Smooth muscle cell (in vitro differentiated cells): ENCODE measurements at regions not wholly inside any gene's neighbourhood (a gene's known extent, or its start where the extent isn't known, plus 50 kb on each side); places are given as distances from the start of the nearest gene placed in this dataset.

Source experiments
- DNase-seq: peaks from one replicate; lab custom pipeline; 2025; ENCODE audit not compliant: unreplicated experiment; lab: John Stamatoyannopoulos, UW
- H2AFZ ChIP-seq: fragments of 200-600 bp; sonication (generic); 2 replicates; pipeline ENCODE4 v1.6.0; 2016; ENCODE audit warnings: antibody characterized with exemption, low read depth, mild to moderate bottlenecking
- H3F3A ChIP-seq: fragments of 200-600 bp; sonication (generic); 2 replicates; pipeline ENCODE4 v1.6.0; 2017; ENCODE audit warnings: antibody characterized with exemption, low read depth
- H3K27ac ChIP-seq: fragments of 200-600 bp; sonication (generic); 2 replicates; pipeline ENCODE4 v1.5.1; 2016; ENCODE audit warnings: low read depth, mild to moderate bottlenecking
- H3K27me3 ChIP-seq: fragments of 200-600 bp; sonication (generic); 2 replicates; pipeline ENCODE4 v1.6.1; 2016; ENCODE audit warnings: low read depth, mild to moderate bottlenecking
- H3K36me3 ChIP-seq: fragments of 200-600 bp; sonication (generic); 2 replicates; pipeline ENCODE4 v1.5.1; 2016; ENCODE audit warnings: low read depth
- H3K4me1 ChIP-seq: fragments of 200-600 bp; sonication (generic); 2 replicates; pipeline ENCODE4 v1.5.1; 2016; ENCODE audit warnings: low read depth
- H3K4me2 ChIP-seq: fragments of 200-600 bp; sonication (generic); 2 replicates; pipeline ENCODE4 v1.6.0; 2016; ENCODE audit warnings: mild to moderate bottlenecking
- H3K4me3 ChIP-seq: fragments of 200-600 bp; sonication (generic); 2 replicates; pipeline ENCODE4 v1.5.1; 2016; ENCODE audit warnings: mild to moderate bottlenecking
- H3K79me2 ChIP-seq: fragments of 200-600 bp; sonication (generic); 2 replicates; pipeline ENCODE4 v1.6.0; 2016; ENCODE audit warnings: low read depth, mild to moderate bottlenecking
- H3K9ac ChIP-seq: fragments of 200-600 bp; sonication (generic); 2 replicates; pipeline ENCODE4 v1.6.0; 2016; ENCODE audit warnings: low read depth
- H3K9me3 ChIP-seq: fragments of 200-600 bp; sonication (generic); replicated peaks from 2 replicates; pipeline ENCODE4 v1.5.1; 2016; ENCODE audit warnings: low read depth
- H4K20me1 ChIP-seq: fragments of 200-600 bp; sonication (generic); 2 replicates; pipeline ENCODE4 v1.6.0; 2016; ENCODE audit warnings: low read depth
- CTCF ChIP-seq: fragments of 200-600 bp; sonication (generic); IDR thresholded peaks from 2 replicates; pipeline ENCODE4 v1.5.1; 2017; ENCODE audit warnings: borderline replicate concordance, mild to moderate bottlenecking, antibody characterized with exemption; ENCODE audit not compliant: insufficient read depth, poor library complexity, severe bottlenecking
- WGBS: methylation state at CpG from one replicate; pipeline ENCODE4 v1.1.7; 2016; ENCODE audit warnings: low lambda C conversion rate; 5-methylcytosine and 5-hydroxymethylcytosine counted together

- WGBS = 100% methylated on average over 1 of the region's 1 CpG
- H3K27me3 ChIP-seq = peaks cover 6% of the 10 kb centered on the region
- peaks cover 26% of the 10 kb centered on the region for H3K4me1 ChIP-seq
- H3K4me3 ChIP-seq = no peak overlapping the region
- H3K4me2 ChIP-seq = no peak overlapping the region
- no peak overlapping the region for H3K9ac ChIP-seq
- TF ChIP-seq CTCF = no peak
- no peaks in the 10 kb centered on the region for H3K79me2 ChIP-seq
- no peak overlapping the region for H3K27ac ChIP-seq
- no peaks in the 10 kb centered on the region for H3K36me3 ChIP-seq
- no peak overlapping the region for H2AFZ ChIP-seq
- no peak for DNase-seq
- H3F3A ChIP-seq = no peaks in the 10 kb centered on the region
- H3K9me3 ChIP-seq = no peaks in the 10 kb centered on the region
- no peaks in the 10 kb centered on the region for H4K20me1 ChIP-seq
These were observed 49.9 kb upstream of the ATP2B2 start for GRCh38 chr3:10555263-10555662.

GRCh38 chr3:10556312-10556711 lies 50.9 kb upstream of the ATP2B2 start:
- no peaks in the 10 kb centered on the region for H3K36me3 ChIP-seq
- 75% methylated on average over 7 of the region's 7 CpGs for WGBS
- H3K4me3 ChIP-seq = no peak overlapping the region
- H3K9me3 ChIP-seq = no peaks in the 10 kb centered on the region
- H3K4me1 ChIP-seq = peaks cover 26% of the 10 kb centered on the region
- no peak for TF ChIP-seq CTCF
- no peak overlapping the region for H2AFZ ChIP-seq
- no peak overlapping the region for H3K4me2 ChIP-seq
- H3F3A ChIP-seq = no peaks in the 10 kb centered on the region
- DNase-seq = no peak
- no peak overlapping the region for H3K27ac ChIP-seq
- H3K9ac ChIP-seq = no peak overlapping the region
- no peaks in the 10 kb centered on the region for H4K20me1 ChIP-seq
- H3K27me3 ChIP-seq = peaks cover 6% of the 10 kb centered on the region
- no peaks in the 10 kb centered on the region for H3K79me2 ChIP-seq

- DNase-seq = no peak
- Histone ChIP-seq H3K4me1 (peaks cover 22% of the 10 kb centered on the region), H3K27me3 (peaks cover 15% of the 10 kb centered on the region), H4K20me1 (no peaks in the 10 kb centered on the region), H3K4me3 (no peak overlapping the region), H3K79me2 (no peaks in the 10 kb centered on the region), H3K4me2 (no peak overlapping the region), H3K36me3 (no peaks in the 10 kb centered on the region), H3K9me3 (no peaks in the 10 kb centered on the region), H3K27ac (no peak overlapping the region), H2AFZ (no peak overlapping the region), H3F3A (no peaks in the 10 kb centered on the region), H3K9ac (no peak overlapping the region)
- TF ChIP-seq CTCF = no peak
- 81% methylated on average over 7 of the region's 7 CpGs for WGBS
These were observed 51.9 kb upstream of the ATP2B2 start for GRCh38 chr3:10557250-10557649.

GRCh38 chr3:10557781-10558373 lies 52.5 kb upstream of the ATP2B2 start:
- no peaks in the 10 kb centered on the region for H3K79me2 ChIP-seq
- H2AFZ ChIP-seq = no peak overlapping the region
- no peak for TF ChIP-seq CTCF
- H3F3A ChIP-seq = no peaks in the 10 kb centered on the region
- H3K4me2 ChIP-seq = no peak overlapping the region
- no peak overlapping the region for H3K27ac ChIP-seq
- H3K36me3 ChIP-seq = no peaks in the 10 kb centered on the region
- no peaks in the 10 kb centered on the region for H3K9me3 ChIP-seq
- 66% methylated on average over 5 of the region's 5 CpGs for WGBS
- peaks cover 19% of the 10 kb centered on the region for H3K4me1 ChIP-seq
- H3K9ac ChIP-seq = no peak overlapping the region
- DNase-seq = no peak
- H4K20me1 ChIP-seq = no peaks in the 10 kb centered on the region
- H3K4me3 ChIP-seq = no peak overlapping the region
- peaks cover 19% of the 10 kb centered on the region for H3K27me3 ChIP-seq
